Peyer's patch (tissue), 4 donors: ENCODE measurements at regions not wholly inside any gene's neighbourhood (a gene's known extent, or its start where the extent isn't known, plus 50 kb on each side); places are given as distances from the start of the nearest gene placed in this dataset.

ENCODE experiments used
- DNase-seq, 3 donors: peaks; one replicate each; pipeline ENCODE4 v3.0.0-alpha.2; 2017 to 2019
- H3K27ac ChIP-seq, 4 donors: fragments of 200-600 bp; sonication (generic); one replicate each; pipeline ENCODE4 v1.5.1; 2016 to 2019
- H3K27me3 ChIP-seq, 2 donors: fragments of 200-600 bp; sonication (generic); one replicate each; pipeline ENCODE4 v1.5.1; 2019
- H3K36me3 ChIP-seq, 3 donors: fragments of 200-600 bp; sonication (generic); one replicate each; pipeline ENCODE4 v1.5.1; 2016 to 2019
- H3K4me1 ChIP-seq, 4 donors: fragments of 200-600 bp; sonication (generic); one replicate each; pipeline ENCODE4 v1.5.1; 2016 to 2019
- H3K4me3 ChIP-seq, 4 donors: fragments of 200-600 bp; sonication (generic); 1 replicate in 3 of 4; 2 replicates in 1 of 4; pipeline ENCODE4 v1.5.1; 2016 to 2019; ENCODE audit warnings: mild to moderate bottlenecking in 1 of 4
- H3K9me3 ChIP-seq, 4 donors: fragments of 200-600 bp; sonication (generic); one replicate each; pipeline ENCODE4 v1.5.1; 2016 to 2019; ENCODE audit warnings: mild to moderate bottlenecking in 1 of 4
- CTCF ChIP-seq, 6 experiments: fragments of 450-650 bp in 4 of 6; fragments of 200-600 bp in 2 of 6; sonication (generic) in 1 of 6; IDR thresholded peaks; one replicate each; pipeline ENCODE4 v1.5.1; 2017 to 2019; ENCODE audit warnings: antibody characterized with exemption in 6 of 6, mild to moderate bottlenecking in 3 of 6, moderate library complexity in 1 of 6
- POLR2A ChIP-seq, 2 donors: fragments of 450-650 bp; IDR thresholded peaks; one replicate each; pipeline ENCODE4 v1.5.1; 2017; ENCODE audit warnings: antibody characterized with exemption in 2 of 2, mild to moderate bottlenecking in 2 of 2, moderate library complexity in 2 of 2

- Histone ChIP-seq H3K9me3 (no peaks in the 10 kb centered on the region), H3K27me3 (no peaks in the 10 kb centered on the region), H3K36me3 (no peaks in the 10 kb centered on the region), H3K27ac (no peak overlapping the region), H3K4me1 (no peaks in the 10 kb centered on the region), H3K4me3 (no peak overlapping the region)
- no peak for DNase-seq
- TF ChIP-seq CTCF (IDR thresholded peaks at IDR 0.05) (no peak), POLR2A (IDR thresholded peaks at IDR 0.05) (no peak)
These were observed 1551.6 kb downstream of the MRPL39 start for GRCh38 chr21:24055696-24056095.

GRCh38 chr21:24050231-24050630 is 1557.0 kb downstream of the MRPL39 start:
- no peaks in the 10 kb centered on the region for H3K9me3 ChIP-seq
- H3K27me3 ChIP-seq, result no peaks in the 10 kb centered on the region
- no peak overlapping the region for H3K27ac ChIP-seq
- H3K36me3 ChIP-seq, result no peaks in the 10 kb centered on the region
- TF ChIP-seq CTCF (IDR thresholded peaks at IDR 0.05), result no peak
- H3K4me3 ChIP-seq, result no peak overlapping the region
- H3K4me1 ChIP-seq, result peaks cover 0 to 3% (median 0%) of the 10 kb centered on the region in 4 donors
- DNase-seq, result no peak

GRCh38 chr21:24046829-24047443 is 1560.3 kb downstream of the MRPL39 start:
- no peaks in the 10 kb centered on the region for H3K9me3 ChIP-seq
- no peak for TF ChIP-seq POLR2A (IDR thresholded peaks at IDR 0.05)
- no peak for TF ChIP-seq CTCF (IDR thresholded peaks at IDR 0.05)
- peak overlapping the region in 1 of 4 donors; percentile 49 for H3K27ac ChIP-seq
- DNase-seq, result no peak
- H3K36me3 ChIP-seq, result no peaks in the 10 kb centered on the region
- H3K4me3 ChIP-seq, result no peak overlapping the region
- no peaks in the 10 kb centered on the region for H3K27me3 ChIP-seq
- H3K4me1 ChIP-seq, result peaks cover 0 to 3% (median 0%) of the 10 kb centered on the region in 4 donors

GRCh38 chr21:24045775-24046215 is 1561.5 kb downstream of the MRPL39 start:
- peaks cover 0 to 3% (median 0%) of the 10 kb centered on the region in 4 donors for H3K9me3 ChIP-seq
- no peaks in the 10 kb centered on the region for H3K27me3 ChIP-seq

GRCh38 chr21:24045373-24045772 is 1561.9 kb downstream of the MRPL39 start:
- DNase-seq, result no peak
- Histone ChIP-seq H3K27me3 (no peaks in the 10 kb centered on the region), H3K9me3 (peaks cover 0 to 7% (median 0%) of the 10 kb centered on the region in 4 donors), H3K36me3 (no peaks in the 10 kb centered on the region), H3K27ac (no peak overlapping the region), H3K4me1 (peaks cover 0 to 3% (median 0%) of the 10 kb centered on the region in 4 donors), H3K4me3 (no peak overlapping the region)
- TF ChIP-seq CTCF (IDR thresholded peaks at IDR 0.05) (no peak), POLR2A (IDR thresholded peaks at IDR 0.05) (no peak)

More at GRCh38 chr21:24045775-24046215, 1561.5 kb downstream of the MRPL39 start:
- Histone ChIP-seq H3K27ac (peak overlapping the region in 1 of 4 donors; percentile 12), H3K4me3 (no peak overlapping the region), H3K36me3 (no peaks in the 10 kb centered on the region), H3K4me1 (peaks cover 0 to 3% (median 0%) of the 10 kb centered on the region in 4 donors)
- TF ChIP-seq CTCF (IDR thresholded peaks at IDR 0.05) (peak in 1 of 6 experiments; percentile 20), POLR2A (IDR thresholded peaks at IDR 0.05) (no peak)
- peak; percentile 42 to 70 (median 65) for DNase-seq
